ENCODE measurements at regions not wholly inside any gene's neighbourhood (a gene's known extent, or its start where the extent isn't known, plus 50 kb on each side); places are given as distances from the start of the nearest gene placed in this dataset.

- TF ChIP-seq KAT8 (IDR thresholded peaks at IDR 0.05; ENCODE audit: low read depth): no peak
- peak; percentile 72; the same call in 1 of the 2 replicates for TF ChIP-seq NR4A1 (CRISPR knock-in tag; IDR thresholded peaks at IDR 0.05)
- peak; percentile 94 for TF ChIP-seq NR4A1 (tag; IDR thresholded peaks at IDR 0.05)
- TF ChIP-seq TAF7 (tag; IDR thresholded peaks at IDR 0.05): 0 out of 2 replicates have a peak, but pooled peaks have one; percentile 33
- no peak for TF ChIP-seq YY1 (IDR thresholded peaks at IDR 0.05; ENCODE audit: borderline replicate concordance in 1 of 3, control insufficient read depth in 1 of 3, extremely low read depth in 1 of 3, insufficient read depth in 3 of 3, insufficient read length in 1 of 3, insufficient replicate concordance in 2 of 3, low read depth in 1 of 3, low read length in 2 of 3)
- no peak for TF ChIP-seq NR3C1 (CRISPR knock-in tag; IDR thresholded peaks at IDR 0.05)
- TF ChIP-seq ZNF134 (CRISPR knock-in tag; conservative IDR thresholded peaks at IDR 0.05): peak; percentile 40; the same call in 1 of the 2 replicates
- TF ChIP-seq NR1H2 (CRISPR knock-in tag; IDR thresholded peaks at IDR 0.05): no peak
- 0 out of 2 replicates have a peak, but pooled peaks have one; percentile 51 for TF ChIP-seq ELK3 (CRISPR knock-in tag; IDR thresholded peaks at IDR 0.05)
- TF ChIP-seq FOSL1 (tag; conservative IDR thresholded peaks at IDR 0.05): peak; percentile 47
- TF ChIP-seq ESRRA (IDR thresholded peaks at IDR 0.05; ENCODE audit: borderline replicate concordance, low read depth): no peak
- 0 out of 2 replicates have a peak, but pooled peaks have one; percentile 57 for TF ChIP-seq OTX1 (CRISPR knock-in tag; IDR thresholded peaks at IDR 0.05)
- no peak for TF ChIP-seq NR2C2 (CRISPR knock-in tag; IDR thresholded peaks at IDR 0.05)
- peak; percentile 71 for TF ChIP-seq NR2C2 (tag; IDR thresholded peaks at IDR 0.05)
- TF ChIP-seq SUPT5H (IDR thresholded peaks at IDR 0.05): no peak
- TF ChIP-seq ZBTB40 (IDR thresholded peaks at IDR 0.05): no peak
- TF ChIP-seq ZBTB40 (CRISPR knock-in tag; IDR thresholded peaks at IDR 0.05): no peak
- no peak for TF ChIP-seq RBM39 (optimal IDR thresholded peaks at IDR 0.05; ENCODE audit: low read depth, low read length)
- no peak for TF ChIP-seq CBX1 (IDR thresholded peaks at IDR 0.05; ENCODE audit: low read depth)
- TF ChIP-seq ZNF589 (CRISPR knock-in tag; IDR thresholded peaks at IDR 0.05; ENCODE audit: low read depth): peak; percentile 97
Observed at GRCh38 chr4:36757580-36758311, 476.3 kb downstream of the DTHD1 start (continued).
